PC-3 (cell line): ENCODE measurements at regions not wholly inside any gene's neighbourhood (a gene's known extent, or its start where the extent isn't known, plus 50 kb on each side); places are given as distances from the start of the nearest gene placed in this dataset.

ENCODE experiments used
- ATAC-seq: fragments of 200-7000 bp; cut with Tn5 transposase; 2 replicates; pipeline ENCODE4 v1.9.1; 2020; ENCODE audit warnings: mild to moderate bottlenecking, moderate library complexity
- BruUV-seq: library from RNA; stranded (reverse); fragments of 400-500 nt; replicated peaks from 2 replicates; lab custom pipeline; 2021; lab: Mats Ljungman, UMichigan
- CTCF ChIA-PET: fragments of 300-600 bp; sonication (Branson Sonifier 250); formaldehyde crosslinking; loops from one replicate; lab custom pipeline; 2022; ENCODE audit warnings: antibody characterized with exemption; lab: Charles Lee
- POLR2A ChIA-PET: fragments of 300-600 bp; sonication (Branson Sonifier 250); formaldehyde crosslinking; loops from one replicate; lab custom pipeline; 2022; ENCODE audit warnings: antibody characterized with exemption; ENCODE audit not compliant: unreplicated experiment; lab: Charles Lee
- DNase-seq: peaks from one replicate; pipeline ENCODE4 v3.0.0-alpha.2; 2015
- H2AFZ ChIP-seq: fragments of 300-600 bp; sonication (generic); 2 replicates; pipeline ENCODE4 v1.6.0; 2016; ENCODE audit warnings: antibody characterized with exemption, low read length
- H3F3A ChIP-seq: fragments of 300-600 bp; sonication (generic); one replicate; pipeline ENCODE4 v1.6.0; 2017; ENCODE audit warnings: antibody characterized with exemption, low read length, control low read depth, mild to moderate bottlenecking; ENCODE audit not compliant: unreplicated experiment
- H3K27ac ChIP-seq: fragments of 300-600 bp; sonication (generic); 2 replicates; pipeline ENCODE4 v1.5.1; 2016; ENCODE audit warnings: mild to moderate bottlenecking, low read length
- H3K27me3 ChIP-seq: fragments of 300-600 bp; sonication (generic); 2 replicates; pipeline ENCODE4 v1.6.1; 2016; ENCODE audit warnings: low read length, mixed read lengths
- H3K36me3 ChIP-seq: fragments of 300-600 bp; sonication (generic); 2 replicates; pipeline ENCODE4 v1.6.1; 2016; ENCODE audit warnings: low read depth, mixed run types, low read length, mixed read lengths
- H3K4me1 ChIP-seq: fragments of 300-600 bp; sonication (generic); 2 replicates; pipeline ENCODE4 v1.5.1; 2016; ENCODE audit warnings: low read length; ENCODE audit not compliant: insufficient read depth
- H3K4me2 ChIP-seq: fragments of 300-600 bp; sonication (generic); 2 replicates; pipeline ENCODE4 v1.6.0; 2016; ENCODE audit warnings: low read length
- H3K4me3 ChIP-seq: fragments of 300-600 bp; sonication (generic); 2 replicates; pipeline ENCODE4 v1.5.1; 2016; ENCODE audit warnings: mild to moderate bottlenecking, low read length, mixed read lengths
- H3K79me2 ChIP-seq: fragments of 300-600 bp; sonication (generic); 2 replicates; pipeline ENCODE4 v1.6.1; 2017; ENCODE audit warnings: low read length, mixed read lengths
- H3K9ac ChIP-seq: fragments of 300-600 bp; sonication (generic); 2 replicates; pipeline ENCODE4 v1.6.0; 2016; ENCODE audit warnings: mild to moderate bottlenecking, low read length
- H3K9me2 ChIP-seq: fragments of 300-600 bp; sonication (generic); replicated peaks from 2 replicates; pipeline ENCODE4 v1.6.1; 2016; ENCODE audit warnings: mixed run types, low read length, mixed read lengths
- H3K9me3 ChIP-seq: fragments of 300-600 bp; sonication (generic); 2 replicates; pipeline ENCODE4 v1.6.1; 2016; ENCODE audit warnings: low read length, mixed read lengths
- H4K20me1 ChIP-seq: fragments of 300-600 bp; sonication (generic); 2 replicates; pipeline ENCODE4 v1.6.1; 2016; ENCODE audit warnings: low read length, mixed read lengths
- EZH2 ChIP-seq: fragments of 300-600 bp; sonication (generic); IDR thresholded peaks from one replicate; pipeline ENCODE4 v1.6.1; 2017; ENCODE audit warnings: antibody characterized with exemption, mild to moderate bottlenecking, low read length; ENCODE audit not compliant: unreplicated experiment
- EZH2phosphoT487 ChIP-seq: fragments of 300-600 bp; sonication (generic); IDR thresholded peaks from 2 replicates; pipeline ENCODE4 v1.6.1; 2018; ENCODE audit warnings: mild to moderate bottlenecking, antibody characterized with exemption, low read length, borderline replicate concordance
- intact Hi-C: fragments of 100-400 bp; cut with micrococcal nuclease; formaldehyde crosslinking; loops from 2 replicates; pipeline ENCODE4 v1.9.0; 2023
- TF ChIP-seq, protein P1 (sequence below): fragments of 300-600 bp; sonication (generic); conservative IDR thresholded peaks from 2 replicates; pipeline ENCODE4 v1.5.1; 2017; ENCODE audit warnings: antibody characterized with exemption, low read depth, mild to moderate bottlenecking, low read length

- H3K27me3 ChIP-seq, result peaks cover 10% of the 10 kb centered on the region; the same call in 1 of the 2 replicates
- ATAC-seq (no peak), DNase-seq (no peak)
- POLR2A ChIA-PET, result no interaction called here
- no peak overlapping the region for H3K9ac ChIP-seq
- no peaks in the 10 kb centered on the region for H3K79me2 ChIP-seq
- H3K27ac ChIP-seq, result no peak overlapping the region
- H3K9me3 ChIP-seq, result no peaks in the 10 kb centered on the region
- intact Hi-C loops, result no loop called here
- TF ChIP-seq EZH2, result no peak
- TF ChIP-seq, protein P1, sequence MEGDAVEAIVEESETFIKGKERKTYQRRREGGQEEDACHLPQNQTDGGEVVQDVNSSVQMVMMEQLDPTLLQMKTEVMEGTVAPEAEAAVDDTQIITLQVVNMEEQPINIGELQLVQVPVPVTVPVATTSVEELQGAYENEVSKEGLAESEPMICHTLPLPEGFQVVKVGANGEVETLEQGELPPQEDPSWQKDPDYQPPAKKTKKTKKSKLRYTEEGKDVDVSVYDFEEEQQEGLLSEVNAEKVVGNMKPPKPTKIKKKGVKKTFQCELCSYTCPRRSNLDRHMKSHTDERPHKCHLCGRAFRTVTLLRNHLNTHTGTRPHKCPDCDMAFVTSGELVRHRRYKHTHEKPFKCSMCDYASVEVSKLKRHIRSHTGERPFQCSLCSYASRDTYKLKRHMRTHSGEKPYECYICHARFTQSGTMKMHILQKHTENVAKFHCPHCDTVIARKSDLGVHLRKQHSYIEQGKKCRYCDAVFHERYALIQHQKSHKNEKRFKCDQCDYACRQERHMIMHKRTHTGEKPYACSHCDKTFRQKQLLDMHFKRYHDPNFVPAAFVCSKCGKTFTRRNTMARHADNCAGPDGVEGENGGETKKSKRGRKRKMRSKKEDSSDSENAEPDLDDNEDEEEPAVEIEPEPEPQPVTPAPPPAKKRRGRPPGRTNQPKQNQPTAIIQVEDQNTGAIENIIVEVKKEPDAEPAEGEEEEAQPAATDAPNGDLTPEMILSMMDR, result no peak
- TF ChIP-seq EZH2phosphoT487, result no peak
- BruUV-seq, result no TSS peak
- H3K9me2 ChIP-seq, result no peaks in the 10 kb centered on the region
- H3K4me1 ChIP-seq, result no peaks in the 10 kb centered on the region
- H3K36me3 ChIP-seq, result no peaks in the 10 kb centered on the region
- no peaks in the 10 kb centered on the region for H3F3A ChIP-seq
- H4K20me1 ChIP-seq, result no peaks in the 10 kb centered on the region
- CTCF ChIA-PET, result no interaction called here
- no peak overlapping the region for H3K4me2 ChIP-seq
- no peak overlapping the region for H2AFZ ChIP-seq
- no peak overlapping the region for H3K4me3 ChIP-seq
Measured at GRCh38 chr1:29811247-29811646, 574.9 kb downstream of the PTPRU start.

GRCh38 chr1:29810121-29811120, 574.1 kb downstream of the PTPRU start:
- Histone ChIP-seq H3K27ac (no peak overlapping the region), H3K4me3 (no peak overlapping the region), H3K4me2 (no peak overlapping the region), H3K27me3 (peaks cover 4% of the 10 kb centered on the region; the same call in 1 of the 2 replicates), H3K4me1 (no peaks in the 10 kb centered on the region), H3K9me2 (no peaks in the 10 kb centered on the region), H3F3A (no peaks in the 10 kb centered on the region), H4K20me1 (no peaks in the 10 kb centered on the region), H3K9me3 (no peaks in the 10 kb centered on the region), H2AFZ (no peak overlapping the region), H3K36me3 (no peaks in the 10 kb centered on the region), H3K79me2 (no peaks in the 10 kb centered on the region), H3K9ac (no peak overlapping the region)
- ChIA-PET CTCF (no interaction called here), POLR2A (no interaction called here)
- BruUV-seq, result no TSS peak
- ATAC-seq, result no peak
- DNase-seq, result no peak
- no peak for TF ChIP-seq EZH2phosphoT487
- TF ChIP-seq EZH2, result no peak
- TF ChIP-seq, protein P1, result no peak
- intact Hi-C loops, result no loop called here
